ENCODE measurements at regions not wholly inside any gene's neighbourhood (a gene's known extent, or its start where the extent isn't known, plus 50 kb on each side); places are given as distances from the start of the nearest gene placed in this dataset.

DNA sequence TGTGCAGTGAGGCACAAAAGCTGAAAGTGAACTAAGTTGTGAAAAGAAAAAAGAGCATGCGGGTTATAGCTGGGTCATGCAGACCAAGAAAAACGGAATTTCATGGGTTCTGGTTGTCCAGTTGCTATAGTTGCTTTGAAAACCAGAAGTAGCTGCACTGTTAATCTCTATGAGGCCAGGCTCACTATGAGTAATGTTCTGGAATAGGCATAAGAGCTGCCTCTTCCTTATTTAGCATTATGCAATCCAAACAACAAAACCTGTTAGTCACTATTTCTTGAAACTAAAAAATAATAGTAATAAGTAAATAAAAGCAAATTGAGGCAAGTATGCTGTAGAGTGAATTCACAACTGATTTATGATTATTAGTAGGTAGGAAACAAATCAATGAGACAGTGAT lies 1383.7 kb downstream of the MRPL39 start:
- no peak for ATAC-seq
- no peak for DNase-seq

DNA sequence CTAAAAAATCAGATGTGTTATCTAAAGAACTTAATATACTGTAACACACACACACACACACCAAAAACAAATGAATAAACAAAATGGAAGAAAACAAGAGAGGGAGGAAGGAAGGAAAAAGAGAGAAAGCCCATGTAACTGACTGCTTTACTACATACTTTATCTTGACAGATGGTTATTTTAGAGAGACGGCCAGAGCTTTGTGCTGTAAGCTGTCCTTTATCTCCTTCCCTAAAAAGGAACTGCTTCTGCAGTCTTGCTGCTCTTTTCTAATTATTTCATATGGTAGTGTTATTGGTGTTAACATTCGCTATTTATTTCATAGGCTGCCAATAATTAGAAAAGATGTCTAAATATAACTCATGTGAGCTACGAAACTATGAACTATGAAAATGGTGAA lies 1384.6 kb downstream of the MRPL39 start:
- no peak for ATAC-seq
- DNase-seq, result no peak

DNA sequence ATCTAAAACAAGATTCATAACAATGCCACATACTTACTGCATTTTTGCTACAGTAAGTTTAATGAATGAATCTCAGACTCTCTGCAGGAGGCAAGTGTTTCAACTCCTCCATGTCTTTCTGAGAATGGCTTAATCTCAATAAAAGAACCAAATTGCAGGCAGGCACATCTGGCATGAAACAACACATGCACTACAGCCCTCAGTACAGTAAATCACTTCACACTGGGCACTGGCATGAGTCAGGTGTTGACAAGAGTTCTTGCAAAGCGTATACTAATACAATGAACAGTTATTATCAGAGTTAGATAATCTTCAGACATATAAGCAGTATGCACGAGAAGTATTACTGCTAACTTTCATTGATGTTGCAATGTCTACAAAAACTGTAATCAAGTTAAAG lies 1386.8 kb downstream of the MRPL39 start:
- DNase-seq, result no peak
- ATAC-seq, result no peak

DNA sequence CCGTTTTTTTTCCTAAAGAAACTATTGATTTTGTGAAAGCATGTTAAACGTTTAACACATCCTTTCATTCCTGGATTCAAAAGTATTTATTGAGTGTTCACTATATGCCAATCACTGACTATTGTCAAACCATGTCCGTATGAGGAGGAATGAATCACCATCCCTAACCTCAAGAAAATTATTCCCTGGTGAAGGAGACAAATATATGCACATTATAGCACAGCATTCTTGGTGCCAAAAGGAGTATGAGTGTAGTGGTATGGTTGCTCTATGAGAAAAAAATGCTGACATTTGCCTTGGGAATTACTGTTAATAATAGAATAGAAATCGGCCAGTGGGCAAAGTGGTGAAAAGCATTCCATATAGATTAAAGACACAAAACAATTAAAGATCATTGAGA lies 1390.1 kb downstream of the MRPL39 start:
- ATAC-seq (no peak), DNase-seq (no peak)

DNA sequence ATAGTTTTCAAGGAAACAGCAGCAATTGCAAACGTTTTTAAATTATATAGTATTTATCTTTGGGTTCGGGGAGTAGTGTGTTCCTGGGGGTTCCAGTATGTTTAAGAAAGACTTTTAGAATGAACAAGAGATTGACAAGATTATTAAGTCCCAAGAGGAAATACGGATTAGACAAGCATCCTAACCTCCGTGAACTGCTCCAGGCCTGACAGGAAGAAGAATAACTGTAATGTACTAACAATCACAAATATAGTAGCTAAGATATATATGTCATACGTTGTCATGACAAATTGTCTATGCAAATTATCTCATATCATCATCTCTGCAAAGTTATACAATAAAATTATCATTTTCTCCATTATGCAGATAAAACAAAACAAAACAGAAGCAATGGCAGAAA lies 1397.2 kb downstream of the MRPL39 start:
- DNase-seq, result no peak
- ATAC-seq, result no peak

DNA sequence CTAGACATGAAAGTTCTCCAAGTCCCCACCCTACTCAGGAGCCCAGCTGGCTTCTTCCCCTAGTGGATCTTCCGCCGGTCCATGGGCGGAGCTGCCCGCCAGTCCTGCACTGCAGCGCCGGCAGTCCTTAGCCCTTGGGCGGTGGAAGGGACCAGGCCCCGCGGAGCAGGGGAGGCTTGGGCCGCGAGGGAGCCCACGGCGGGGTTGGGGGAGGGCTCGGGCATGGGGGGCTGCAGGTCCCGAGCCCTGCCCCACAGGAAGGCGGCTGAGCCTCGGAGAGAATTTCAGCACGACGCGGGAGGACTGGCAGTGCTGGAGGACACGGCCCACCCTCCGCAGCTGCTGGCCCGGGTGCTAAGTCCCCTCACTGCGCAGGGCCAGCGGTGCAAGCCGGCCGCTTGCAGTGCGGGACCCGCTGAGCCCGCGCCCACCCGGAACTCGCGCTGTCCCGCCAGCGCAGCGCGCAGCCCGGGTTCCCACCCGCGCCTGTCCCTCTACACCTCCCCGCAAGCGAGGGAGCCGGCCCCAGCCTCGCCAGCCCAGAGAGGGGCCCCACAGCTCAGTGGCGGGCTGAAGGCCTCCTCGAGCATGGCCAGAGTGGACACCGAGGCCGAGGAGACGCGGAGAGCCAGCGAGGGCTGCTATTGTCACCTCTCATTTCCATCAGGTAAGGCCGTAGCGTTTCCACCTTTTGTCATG lies 1398.6 kb downstream of the MRPL39 start:
- no peak for DNase-seq
- no peak for ATAC-seq

DNA sequence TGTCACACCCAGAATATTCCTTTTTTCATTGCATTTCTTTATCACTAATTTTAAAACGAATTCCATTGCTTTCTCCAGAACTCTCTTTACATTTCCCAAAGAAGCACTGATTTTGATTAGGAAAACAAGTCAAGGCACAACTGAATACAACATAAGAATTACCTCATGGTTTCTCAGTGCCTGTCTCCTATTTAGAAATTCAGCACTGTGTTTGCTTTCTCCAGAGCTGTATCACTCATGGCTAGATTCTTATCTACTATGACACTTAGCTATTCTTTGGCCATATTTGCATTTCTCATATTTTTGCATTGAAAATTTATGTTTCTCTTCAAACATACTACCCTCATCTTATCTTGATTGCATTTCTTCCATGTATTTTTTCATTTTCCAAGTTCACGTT lies 1402.0 kb downstream of the MRPL39 start:
- no peak for ATAC-seq
- no peak for DNase-seq

DNA sequence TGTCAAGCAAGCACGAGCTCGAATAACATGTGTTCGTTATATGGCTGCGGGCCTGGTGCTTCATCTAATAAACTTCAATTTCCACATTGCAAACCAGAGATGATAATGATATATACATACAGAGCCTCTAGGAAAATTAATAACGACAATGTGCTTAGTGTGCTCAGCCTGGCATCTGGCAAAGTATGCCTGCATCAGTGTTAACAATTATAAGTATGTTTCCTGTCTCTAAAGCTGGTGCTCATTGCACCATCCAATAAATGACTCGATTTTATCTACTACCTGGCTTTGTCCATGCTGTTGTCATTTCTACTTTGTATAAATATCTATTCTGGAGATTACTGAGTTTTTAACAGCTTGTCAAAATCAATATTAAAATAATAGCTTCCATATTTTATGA lies 1402.6 kb downstream of the MRPL39 start:
- ATAC-seq (no peak), DNase-seq (no peak)

DNA sequence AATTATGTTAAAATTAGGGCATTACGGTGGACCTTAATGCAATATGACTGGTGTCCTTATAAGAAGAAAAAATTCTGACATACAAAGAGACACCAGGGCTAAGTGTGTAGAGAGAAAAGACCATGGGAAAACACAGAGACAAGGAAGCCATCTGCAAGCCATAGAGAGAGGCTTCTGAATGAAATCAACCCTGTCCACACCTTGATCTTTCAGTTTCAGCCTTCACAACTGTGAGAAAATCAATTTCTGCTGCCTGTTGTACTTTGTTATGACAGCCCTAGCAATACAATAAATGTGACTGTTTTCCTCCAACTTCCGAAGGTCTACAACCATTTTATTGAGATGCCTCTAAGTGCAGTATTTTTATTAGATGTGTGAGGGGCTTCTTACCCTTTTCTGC lies 1407.2 kb downstream of the MRPL39 start:
- DNase-seq (no peak), ATAC-seq (no peak)

DNA sequence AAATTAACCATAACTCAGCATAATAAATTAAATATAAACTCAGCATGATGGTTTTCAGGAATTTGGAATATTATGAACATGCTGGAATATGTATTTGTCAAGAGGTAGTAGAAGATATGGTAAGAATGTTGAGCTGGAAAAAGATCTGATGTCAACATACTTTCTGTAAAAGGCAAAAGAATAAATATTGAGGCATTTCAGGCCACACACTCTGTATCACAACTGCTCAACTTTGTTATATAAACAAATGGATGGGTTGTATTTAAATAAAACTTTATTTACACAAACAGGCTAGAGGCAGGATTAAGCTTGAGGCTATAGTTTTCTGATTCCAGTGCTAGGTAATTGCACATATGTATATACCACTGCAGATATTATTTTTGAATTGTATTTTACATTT lies 1409.4 kb downstream of the MRPL39 start:
- DNase-seq (no peak), ATAC-seq (no peak)

DNA sequence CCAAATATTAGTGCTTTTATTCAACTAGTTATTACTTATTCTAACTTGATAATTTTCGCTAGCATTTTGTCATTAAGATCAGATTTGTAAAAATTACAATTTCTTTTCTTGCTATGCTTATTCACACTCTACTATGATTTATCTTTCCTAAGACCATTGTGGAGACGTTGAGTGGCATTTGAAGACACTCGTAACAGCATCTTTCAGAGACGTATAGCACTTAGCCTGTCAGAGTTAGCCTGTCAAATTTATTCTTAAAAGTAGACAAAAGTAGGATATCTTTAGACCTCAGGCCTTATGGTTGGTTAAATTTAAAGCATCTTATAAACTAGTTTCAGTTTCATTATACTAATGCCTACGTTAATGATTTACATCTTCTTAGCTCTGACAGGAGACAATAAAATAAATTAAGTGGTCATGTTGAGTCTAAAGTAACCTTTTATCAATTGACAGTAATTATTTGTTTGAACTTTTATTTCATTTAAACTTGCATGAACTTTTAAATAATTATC lies 1410.1 kb downstream of the MRPL39 start:
- no peak for DNase-seq
- ATAC-seq, result no peak

DNA sequence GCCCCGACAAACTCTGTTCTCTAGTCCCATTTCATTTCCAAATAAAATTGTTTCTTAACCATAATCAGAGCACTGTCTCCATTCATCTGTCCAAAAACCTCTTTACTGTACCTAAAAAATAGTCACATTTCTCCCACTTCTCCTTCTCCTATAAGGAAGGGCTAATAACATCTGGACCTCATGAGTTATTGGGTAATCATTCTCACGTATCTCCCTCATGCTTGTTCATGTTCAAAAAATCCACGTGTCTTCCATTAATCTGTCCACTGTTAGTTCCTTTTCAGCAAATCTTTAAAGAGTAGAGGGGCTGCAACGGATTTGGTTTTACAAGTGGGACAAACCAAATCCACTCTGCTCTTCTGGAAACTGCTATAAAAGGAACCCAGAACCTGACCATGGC lies 1418.8 kb downstream of the MRPL39 start:
- DNase-seq (no peak), ATAC-seq (no peak)

DNA sequence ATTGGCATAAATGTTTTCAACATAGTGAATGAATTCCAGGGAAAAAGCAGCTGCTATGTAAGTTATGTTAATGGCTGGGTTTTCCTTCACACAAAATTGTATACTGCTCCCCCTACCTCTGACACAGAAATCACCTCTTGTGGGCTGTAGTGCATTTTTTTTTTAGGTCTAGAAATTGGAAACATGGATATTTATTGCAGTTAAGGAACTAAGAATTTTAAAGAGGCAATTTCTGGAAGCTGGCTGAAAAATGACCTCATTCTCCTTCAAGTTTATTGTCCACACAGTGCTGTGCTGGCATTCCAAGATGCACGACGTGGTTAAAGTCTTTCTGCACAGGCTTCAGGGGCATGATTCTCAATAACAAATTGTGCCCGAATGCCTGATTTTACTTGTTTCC lies 1424.2 kb downstream of the MRPL39 start:
- ATAC-seq (no peak), DNase-seq (no peak)

DNA sequence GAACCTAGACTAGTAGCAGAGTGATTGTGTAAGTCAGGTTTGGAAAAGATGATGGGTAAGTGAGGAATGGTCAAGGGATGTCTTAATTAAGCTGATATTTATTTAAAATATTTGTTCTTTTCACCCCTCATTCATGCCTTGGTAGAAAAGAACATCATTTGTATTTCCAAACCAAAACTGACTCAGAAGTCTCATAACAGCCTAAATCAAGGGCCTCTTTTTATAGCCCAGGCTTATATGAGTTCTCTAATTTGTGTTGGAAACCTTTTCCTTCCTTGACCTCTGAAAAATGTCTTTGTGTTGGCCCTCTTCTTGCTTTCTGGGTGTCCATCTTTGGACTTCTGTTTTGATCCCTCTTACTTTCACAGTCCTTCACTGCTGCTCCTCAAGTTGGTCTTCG lies 1428.2 kb downstream of the MRPL39 start:
- DNase-seq (no peak), ATAC-seq (no peak)

DNA sequence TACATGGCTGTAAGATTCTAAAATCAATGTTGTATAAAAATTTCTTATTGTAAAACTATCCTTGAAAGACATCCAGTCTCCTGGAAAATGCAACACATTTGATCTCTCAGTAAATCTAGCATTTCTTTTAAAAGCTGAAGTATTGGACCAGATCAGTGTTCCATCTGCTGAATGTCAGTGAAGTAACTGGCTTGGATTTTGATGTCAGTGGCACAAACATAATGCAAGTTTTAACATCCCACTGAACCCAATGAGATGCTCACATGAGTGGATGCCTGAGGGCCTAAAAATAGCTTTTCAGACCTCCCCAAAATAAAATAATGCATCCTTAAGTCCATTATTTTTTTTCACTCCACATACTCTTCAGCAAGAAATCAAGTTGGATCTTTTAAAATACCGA lies 1432.2 kb downstream of the MRPL39 start:
- DNase-seq (no peak), ATAC-seq (no peak)

DNA sequence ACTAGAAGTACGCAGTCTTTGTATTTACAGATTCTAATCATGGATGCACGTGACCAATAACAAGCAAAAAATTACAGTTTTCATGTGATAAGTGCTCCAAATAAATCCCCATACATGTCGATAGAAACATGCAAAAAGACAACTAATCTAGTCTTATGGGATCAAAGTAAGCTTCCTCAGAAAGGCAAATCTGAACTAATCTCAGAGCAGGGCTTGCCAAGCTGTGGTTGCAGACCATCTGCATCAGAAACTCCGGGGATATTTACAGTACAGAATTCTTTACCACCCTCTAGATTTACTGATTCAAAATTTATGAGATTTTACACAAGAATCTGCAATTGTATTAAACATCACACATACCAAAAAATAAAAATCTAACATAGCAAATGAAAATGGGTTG lies 1435.5 kb downstream of the MRPL39 start:
- DNase-seq (no peak), ATAC-seq (no peak)

DNA sequence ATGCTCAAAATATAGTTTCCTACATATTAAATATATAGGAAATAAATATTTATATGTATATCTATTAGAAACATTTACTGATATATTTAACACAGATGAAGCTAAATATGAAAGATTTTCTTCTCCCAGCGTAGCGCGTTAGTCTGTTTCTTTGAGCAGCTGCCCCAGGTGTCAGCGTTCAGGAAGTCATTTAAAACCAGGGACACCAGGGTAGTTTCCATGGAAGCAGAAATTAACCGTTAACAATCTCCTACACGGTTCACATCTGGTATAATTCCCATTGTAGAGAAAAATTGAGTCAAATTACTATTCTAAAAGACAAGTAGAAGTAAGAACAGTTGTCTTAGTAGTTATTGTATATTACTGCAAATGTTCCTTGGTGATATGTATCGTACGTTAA lies 1443.7 kb downstream of the MRPL39 start:
- ATAC-seq (no peak), DNase-seq (no peak)

DNA sequence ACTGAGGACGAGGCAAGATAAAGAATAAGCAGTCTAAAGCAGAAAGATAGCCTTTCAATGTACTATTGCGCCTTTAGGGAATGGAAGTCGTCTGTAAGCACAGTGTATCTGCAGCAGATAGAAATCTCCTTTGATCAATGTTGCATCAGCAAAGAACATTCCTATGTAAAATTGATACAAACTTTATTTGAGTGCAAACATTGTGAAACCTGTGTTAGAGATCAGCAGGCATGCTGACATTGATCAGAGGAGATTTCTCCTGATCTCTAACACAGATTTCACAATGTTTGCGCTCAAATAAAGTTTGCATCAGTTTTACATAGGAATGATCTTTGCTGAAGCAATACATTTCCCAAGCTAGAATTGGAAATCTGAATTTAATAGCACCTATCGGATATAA lies 1446.8 kb downstream of the MRPL39 start:
- ATAC-seq (no peak), DNase-seq (no peak)

DNA sequence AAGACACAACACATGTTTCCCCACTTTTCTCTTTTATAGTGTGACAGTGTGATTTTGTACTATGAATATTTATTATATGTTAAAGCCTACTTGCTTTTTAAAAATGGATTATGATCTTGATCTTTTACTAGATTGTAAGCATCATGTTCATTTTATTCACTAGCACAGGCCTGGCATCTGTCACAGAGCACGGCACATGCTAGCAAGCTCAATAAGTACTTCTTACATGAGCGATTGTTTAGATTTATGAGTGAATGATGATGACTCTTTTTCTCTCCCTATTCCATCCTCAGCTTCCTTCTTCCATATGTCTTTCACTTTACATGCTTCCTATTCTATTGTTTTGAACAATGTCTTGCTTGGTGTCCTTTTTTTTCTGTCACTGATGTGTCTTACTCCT lies 1454.1 kb downstream of the MRPL39 start:
- DNase-seq, result no peak
- no peak for ATAC-seq

DNA sequence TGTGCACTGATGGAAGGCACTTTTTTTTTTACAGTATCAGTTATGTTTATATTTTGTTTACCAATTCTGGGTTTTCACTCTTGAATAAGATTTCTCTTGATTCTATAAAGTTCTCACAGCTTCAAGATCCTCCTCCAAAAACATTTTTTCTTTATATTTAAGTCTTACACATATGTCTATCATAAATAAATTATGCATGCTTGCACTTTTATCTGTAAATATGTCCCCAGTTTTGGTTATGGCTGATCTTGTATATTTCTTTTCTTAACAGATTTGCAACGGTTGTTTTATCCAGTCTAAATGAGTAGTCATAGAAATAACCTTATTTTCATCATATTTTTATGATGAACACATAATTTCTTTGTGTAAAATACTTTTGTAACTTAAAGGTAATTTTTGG lies 1456.5 kb downstream of the MRPL39 start:
- ATAC-seq (no peak), DNase-seq (no peak)

DNA sequence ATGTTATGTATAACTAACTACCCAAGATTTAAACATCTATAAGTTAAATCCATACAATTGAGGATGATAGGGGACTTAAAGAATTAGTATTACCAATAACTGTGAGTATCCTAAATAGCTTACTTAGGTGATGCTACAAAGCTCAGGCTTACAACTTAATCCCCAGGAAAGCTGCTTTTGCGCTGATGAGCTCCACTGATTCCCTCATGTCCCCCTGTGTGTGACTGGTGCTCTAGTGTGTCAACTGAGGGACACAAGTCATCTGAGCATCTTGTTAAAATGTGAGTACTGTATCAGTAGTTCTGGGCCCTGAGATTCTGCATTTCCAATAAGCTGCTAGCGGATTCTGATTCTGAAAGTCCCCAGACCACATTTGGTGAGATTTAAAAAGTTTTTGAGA lies 1458.8 kb downstream of the MRPL39 start:
- ATAC-seq (no peak), DNase-seq (no peak)

DNA sequence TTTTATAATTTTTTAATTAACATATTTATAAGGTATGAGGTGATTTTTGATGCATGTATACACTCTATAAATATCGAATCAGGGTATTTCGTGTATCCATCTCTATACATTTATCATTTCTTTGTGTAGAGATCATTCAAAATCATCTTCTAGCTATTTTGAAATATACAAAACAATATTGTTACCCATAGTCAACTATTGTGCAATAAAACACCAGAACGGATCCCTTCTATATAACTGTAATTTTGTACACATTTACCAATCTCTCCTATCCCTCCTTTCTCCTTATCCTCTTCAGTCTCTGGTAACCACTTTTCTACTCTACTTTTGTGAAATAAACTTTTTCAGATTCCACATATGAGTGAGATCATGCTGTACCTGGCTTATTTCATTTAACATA lies 1459.6 kb downstream of the MRPL39 start:
- DNase-seq, result no peak

DNA sequence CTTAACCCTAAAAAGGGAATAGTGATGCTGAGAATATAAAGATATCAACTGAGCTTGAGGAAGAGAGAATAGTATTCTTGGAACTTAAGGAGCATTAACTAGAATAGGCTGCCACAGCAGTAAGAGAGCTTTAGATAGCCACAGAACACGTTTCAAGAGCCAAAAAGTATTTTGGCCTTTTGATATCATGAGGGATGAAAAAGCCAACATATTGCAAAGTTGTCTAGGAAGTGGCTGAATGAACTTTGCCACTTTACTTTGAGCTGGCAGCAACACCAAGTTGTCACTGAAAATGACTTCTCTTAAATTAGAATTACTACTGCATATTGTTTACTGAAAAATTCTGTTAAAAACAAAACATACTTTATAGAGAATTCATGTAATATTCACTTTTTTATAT lies 1476.2 kb downstream of the MRPL39 start:
- no peak for ATAC-seq
- DNase-seq, result no peak

More for the DNA sequence above, 1459.6 kb downstream of the MRPL39 start:
- ATAC-seq, result no peak

DNA sequence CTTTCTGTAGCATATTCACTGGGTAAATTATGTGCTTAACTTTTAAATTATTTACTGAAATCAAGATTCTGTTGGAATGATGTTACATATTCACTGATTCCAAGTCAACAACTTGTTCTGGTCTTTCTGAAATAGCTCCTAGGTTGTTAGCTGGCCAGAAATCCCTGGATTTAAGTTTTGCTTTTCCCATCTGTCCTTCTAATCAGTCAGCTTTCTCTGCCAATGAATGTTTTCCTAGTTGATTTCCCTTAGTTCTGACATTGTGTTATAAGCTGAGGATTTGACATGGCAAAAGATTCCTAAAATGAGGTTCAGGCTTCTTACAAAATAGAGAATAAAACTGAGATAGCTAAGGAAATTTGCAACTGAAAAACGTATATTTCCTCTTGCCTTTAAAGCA lies 1479.6 kb downstream of the MRPL39 start:
- DNase-seq (no peak), ATAC-seq (no peak)

DNA sequence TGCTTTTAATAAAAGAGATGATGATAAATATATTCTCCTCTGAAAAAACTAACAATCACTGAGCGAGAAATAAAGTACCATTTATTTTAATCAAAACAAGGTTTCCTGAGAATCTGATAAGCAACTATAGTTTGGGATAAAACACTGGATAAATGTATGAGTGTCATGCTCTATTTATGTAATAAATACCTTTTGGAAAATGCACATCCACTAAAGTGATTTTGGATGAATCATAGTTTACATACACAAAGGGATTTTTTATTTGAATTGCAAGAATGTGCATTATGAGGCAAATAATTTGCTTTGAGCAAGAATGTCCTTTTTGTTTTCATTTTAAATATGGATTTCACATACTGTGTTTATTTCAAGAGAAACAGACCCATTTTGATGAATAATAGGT lies 1483.5 kb downstream of the MRPL39 start:
- DNase-seq, result no peak

More for the DNA sequence above, 1483.5 kb downstream of the MRPL39 start:
- no peak for ATAC-seq
